Thyroid gland (tissue), 4 donors: ENCODE measurements at regions not wholly inside any gene's neighbourhood (a gene's known extent, or its start where the extent isn't known, plus 50 kb on each side); places are given as distances from the start of the nearest gene placed in this dataset.

ENCODE experiments used
- DNase-seq, 2 donors: peaks; one replicate each; pipeline ENCODE4 v3.0.0-alpha.2; 2019
- H3K27ac ChIP-seq, 3 donors: fragments of 200-600 bp; sonication (generic); 1 replicate in 2 of 3; 2 replicates in 1 of 3; pipeline ENCODE4 v1.5.1; 2016 to 2019; ENCODE audit warnings: mild to moderate bottlenecking in 1 of 3, moderate library complexity in 1 of 3
- H3K27me3 ChIP-seq: fragments of 200-600 bp; sonication (generic); one replicate; pipeline ENCODE4 v1.5.1; 2019
- H3K36me3 ChIP-seq, 2 donors: fragments of 200-600 bp; sonication (generic); one replicate each; pipeline ENCODE4 v1.5.1; 2016 to 2019
- H3K4me1 ChIP-seq, 2 donors: fragments of 200-600 bp; sonication (generic); one replicate each; pipeline ENCODE4 v1.5.1; 2017 to 2019
- H3K4me3 ChIP-seq, 3 donors: fragments of 200-600 bp; sonication (generic); replicated peaks in 1 of 3; 1 replicate in 2 of 3; 2 replicates in 1 of 3; pipeline ENCODE4 v1.5.1; 2016; ENCODE audit warnings: mild to moderate bottlenecking in 1 of 3
- H3K9me3 ChIP-seq: fragments of 200-600 bp; sonication (generic); one replicate; pipeline ENCODE4 v1.5.1; 2017
- POLR2A ChIP-seq, 2 donors: fragments of 450-650 bp; IDR thresholded peaks; one replicate each; pipeline ENCODE4 v1.6.1; 2017; ENCODE audit warnings: antibody characterized with exemption in 2 of 2, mild to moderate bottlenecking in 2 of 2, moderate library complexity in 1 of 2
- WGBS, 2 donors: methylation state at CpG; one replicate each; pipeline ENCODE4 v1.1.5; 2017; 5-methylcytosine and 5-hydroxymethylcytosine counted together
- intact Hi-C: fragments of 100-400 bp; cut with DNase I; formaldehyde crosslinking; loops from one replicate; pipeline ENCODE4 v1.15.1; 2023
- TF ChIP-seq, protein P1 (sequence below), 6 experiments: fragments of 200-600 bp in 3 of 6; fragments of 450-650 bp in 3 of 6; sonication (generic) in 3 of 6; IDR thresholded peaks; one replicate each; pipeline ENCODE4 v1.5.1; 2016 to 2019; ENCODE audit warnings: antibody characterized with exemption in 6 of 6, mild to moderate bottlenecking in 2 of 6, inconsistent platforms in 1 of 6, moderate library complexity in 1 of 6

DNA sequence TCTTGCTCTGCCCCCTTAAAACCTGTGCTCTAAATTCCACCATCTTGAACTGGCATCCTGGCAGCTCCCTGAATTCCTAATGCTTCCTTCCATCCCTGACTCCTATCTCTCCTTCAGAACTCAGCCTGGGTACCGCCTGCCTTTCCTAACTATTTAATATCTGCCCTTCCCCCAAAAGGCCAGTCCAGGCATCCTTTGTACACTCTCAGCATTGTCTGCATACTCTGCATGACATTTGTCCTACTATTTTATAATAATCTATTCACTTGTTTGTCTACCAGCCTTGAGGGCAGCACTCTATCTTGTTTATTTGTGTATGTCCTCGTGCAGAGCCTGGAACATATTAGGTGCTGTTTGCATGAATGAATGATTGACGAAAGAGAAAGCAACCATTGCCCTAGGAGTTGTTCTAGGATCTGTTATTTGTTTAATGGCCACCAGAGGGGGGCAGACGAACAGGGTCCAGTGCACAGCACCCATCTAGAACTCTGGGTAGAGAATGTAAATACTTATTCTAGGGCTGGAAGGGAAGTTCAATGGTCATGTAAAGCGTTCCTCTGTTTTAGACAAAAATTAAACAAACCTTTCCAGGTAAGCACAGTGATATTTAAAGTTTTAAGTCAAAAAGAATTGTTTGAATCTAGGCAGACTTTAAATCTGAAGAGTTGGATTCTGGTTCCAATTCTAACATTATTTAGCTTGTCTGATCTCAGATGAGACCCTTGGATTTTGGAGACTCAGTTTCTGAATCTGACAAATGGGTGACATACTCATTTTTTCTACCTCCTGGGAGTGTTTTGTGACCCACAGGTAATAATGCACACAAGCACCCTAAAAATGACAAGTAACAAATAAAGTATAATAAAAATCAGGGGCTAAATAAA, 125.8 kb upstream of the GALNT15 start:
- no peak overlapping the region for H3K4me3 ChIP-seq
- H3K27me3 ChIP-seq: no peaks in the 10 kb centered on the region
- peaks cover 5 to 13% of the 10 kb centered on the region in 2 donors for H3K4me1 ChIP-seq
- H3K36me3 ChIP-seq: no peaks in the 10 kb centered on the region
- no peak for TF ChIP-seq POLR2A (IDR thresholded peaks at IDR 0.05)
- TF ChIP-seq, protein P1, sequence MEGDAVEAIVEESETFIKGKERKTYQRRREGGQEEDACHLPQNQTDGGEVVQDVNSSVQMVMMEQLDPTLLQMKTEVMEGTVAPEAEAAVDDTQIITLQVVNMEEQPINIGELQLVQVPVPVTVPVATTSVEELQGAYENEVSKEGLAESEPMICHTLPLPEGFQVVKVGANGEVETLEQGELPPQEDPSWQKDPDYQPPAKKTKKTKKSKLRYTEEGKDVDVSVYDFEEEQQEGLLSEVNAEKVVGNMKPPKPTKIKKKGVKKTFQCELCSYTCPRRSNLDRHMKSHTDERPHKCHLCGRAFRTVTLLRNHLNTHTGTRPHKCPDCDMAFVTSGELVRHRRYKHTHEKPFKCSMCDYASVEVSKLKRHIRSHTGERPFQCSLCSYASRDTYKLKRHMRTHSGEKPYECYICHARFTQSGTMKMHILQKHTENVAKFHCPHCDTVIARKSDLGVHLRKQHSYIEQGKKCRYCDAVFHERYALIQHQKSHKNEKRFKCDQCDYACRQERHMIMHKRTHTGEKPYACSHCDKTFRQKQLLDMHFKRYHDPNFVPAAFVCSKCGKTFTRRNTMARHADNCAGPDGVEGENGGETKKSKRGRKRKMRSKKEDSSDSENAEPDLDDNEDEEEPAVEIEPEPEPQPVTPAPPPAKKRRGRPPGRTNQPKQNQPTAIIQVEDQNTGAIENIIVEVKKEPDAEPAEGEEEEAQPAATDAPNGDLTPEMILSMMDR (IDR thresholded peaks at IDR 0.05): peak; percentile 33 to 83 (median 75)
- DNase-seq: peak; percentile 34 to 50
- intact Hi-C loops: loop anchor here (2.0 kb wide), 1 partner anchor 128 kb away; no protein-coding TSS in a partner anchor
- H3K9me3 ChIP-seq: no peaks in the 10 kb centered on the region
- no peak overlapping the region for H3K27ac ChIP-seq
- 16 to 17% methylated on average over 5 of the region's 5 CpGs for WGBS, 2 donors

DNA sequence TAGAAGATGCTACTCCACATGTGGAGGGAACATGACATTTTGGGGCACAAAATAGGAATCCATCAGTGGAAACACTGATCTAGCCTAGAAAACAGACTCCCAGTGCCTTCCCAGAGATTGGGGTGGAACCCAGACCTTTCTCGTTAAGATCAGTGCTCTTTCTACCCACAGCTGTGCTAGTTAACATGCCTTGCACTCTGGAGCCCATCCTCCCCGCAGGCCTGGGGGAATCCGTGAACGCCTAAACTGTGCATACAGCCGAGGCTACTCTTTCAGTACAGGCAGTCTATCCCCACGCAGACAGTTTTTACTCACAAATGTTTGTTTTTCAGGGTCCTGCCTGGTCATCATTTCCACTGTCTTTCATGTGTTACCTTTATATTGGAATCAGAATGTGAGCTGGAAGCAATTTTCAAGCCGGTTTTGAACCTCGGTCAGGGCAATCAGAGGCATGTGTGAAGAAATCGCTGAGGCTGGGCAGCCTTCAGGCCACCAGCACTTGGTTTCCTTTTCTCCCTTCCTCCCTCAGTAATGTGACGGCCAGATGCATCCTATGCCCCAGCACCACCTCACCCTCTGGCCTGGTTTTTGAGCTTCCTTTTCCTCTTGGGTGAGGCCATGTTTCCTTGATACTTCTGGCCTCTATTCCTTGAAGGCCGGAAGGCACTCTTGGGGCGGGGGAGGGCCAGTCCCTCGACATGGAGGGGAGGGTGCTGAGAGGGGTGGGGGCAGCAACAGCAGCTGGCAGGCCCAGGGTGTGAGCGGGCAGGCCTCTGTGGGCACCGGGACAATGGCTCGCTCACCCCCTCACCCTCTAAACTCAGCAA, 123.6 kb upstream of the GALNT15 start:
- WGBS, 2 donors: 69 to 71% methylated on average over 16 of the region's 16 CpGs
- Histone ChIP-seq H3K27me3 (no peaks in the 10 kb centered on the region), H3K4me3 (no peak overlapping the region), H3K27ac (peak overlapping the region; percentile 21 to 63 (median 45)), H3K36me3 (no peaks in the 10 kb centered on the region), H3K4me1 (peaks cover 9 to 29% of the 10 kb centered on the region in 2 donors), H3K9me3 (no peaks in the 10 kb centered on the region)
- no peak for TF ChIP-seq POLR2A (IDR thresholded peaks at IDR 0.05)
- TF ChIP-seq, protein P1 (IDR thresholded peaks at IDR 0.05): no peak
- intact Hi-C loops: loop anchor here (5.0 kb wide), 1 partner anchor 196 kb away; no protein-coding TSS in a partner anchor
- peak in 1 of 2 donors; percentile 11 for DNase-seq

DNA sequence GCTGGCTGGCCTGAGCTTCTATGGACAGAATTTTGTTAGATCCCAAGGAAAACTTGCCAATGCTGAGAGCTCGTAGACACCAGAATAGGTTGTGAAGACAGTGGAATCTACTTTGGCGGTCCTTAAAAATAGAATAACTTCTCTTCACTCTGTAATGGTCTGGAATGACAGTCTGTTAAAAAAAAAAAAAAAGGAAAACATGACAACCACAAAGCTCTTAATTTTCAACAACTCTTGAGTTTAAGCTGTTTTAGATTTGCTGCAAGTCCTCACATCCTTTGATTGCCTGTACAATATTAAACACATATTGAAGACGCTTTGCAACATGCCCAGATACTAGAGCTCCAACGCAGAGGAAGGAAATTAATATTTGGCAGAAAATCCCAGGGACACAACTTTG, 122.8 kb upstream of the GALNT15 start:
- H3K4me3 ChIP-seq: no peak overlapping the region
- H3K4me1 ChIP-seq: peaks cover 9 to 37% of the 10 kb centered on the region in 2 donors
- intact Hi-C loops: loop anchor here (5.0 kb wide), 1 partner anchor 196 kb away; no protein-coding TSS in a partner anchor
- H3K9me3 ChIP-seq: no peaks in the 10 kb centered on the region
- H3K27ac ChIP-seq: peak overlapping the region; percentile 21 to 63 (median 45)
- no peak for TF ChIP-seq POLR2A (IDR thresholded peaks at IDR 0.05)
- TF ChIP-seq, protein P1 (IDR thresholded peaks at IDR 0.05): no peak
- WGBS, 2 donors: 78 to 80% methylated on average over 4 of the region's 4 CpGs
- no peak for DNase-seq
- no peaks in the 10 kb centered on the region for H3K27me3 ChIP-seq
- no peaks in the 10 kb centered on the region for H3K36me3 ChIP-seq

DNA sequence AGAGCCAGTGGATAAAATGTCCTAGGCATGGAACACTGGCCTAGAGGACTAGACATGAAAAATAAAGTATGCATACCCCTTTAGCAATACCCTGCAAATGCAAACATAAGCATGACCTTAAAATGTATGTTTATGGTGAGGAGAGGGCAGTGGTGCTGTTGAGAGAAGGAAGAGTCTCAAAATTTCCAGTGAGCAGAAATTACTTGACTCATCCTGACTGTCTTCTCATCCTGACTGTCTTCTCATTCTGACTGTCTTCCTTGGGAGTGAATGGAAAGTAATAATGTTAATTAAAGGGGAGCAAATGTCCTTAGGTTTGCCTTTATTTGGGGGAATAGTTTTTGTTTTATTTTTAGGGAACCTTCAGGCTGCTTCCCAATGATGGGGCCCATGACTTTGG, 121.5 kb upstream of the GALNT15 start:
- intact Hi-C loops: loop anchor here (5.0 kb wide), 1 partner anchor 194 kb away; no protein-coding TSS in a partner anchor
- Histone ChIP-seq H3K4me3 (no peak overlapping the region), H3K27me3 (no peaks in the 10 kb centered on the region), H3K36me3 (no peaks in the 10 kb centered on the region), H3K4me1 (peaks cover 9 to 37% of the 10 kb centered on the region in 2 donors), H3K27ac (peak overlapping the region in 1 of 3 donors; percentile 40), H3K9me3 (no peaks in the 10 kb centered on the region)
- TF ChIP-seq POLR2A (IDR thresholded peaks at IDR 0.05): no peak
- TF ChIP-seq, protein P1 (IDR thresholded peaks at IDR 0.05): no peak
- DNase-seq: no peak
